ENCODE measurements at regions not wholly inside any gene's neighbourhood (a gene's known extent, or its start where the extent isn't known, plus 50 kb on each side); places are given as distances from the start of the nearest gene placed in this dataset.

DNA sequence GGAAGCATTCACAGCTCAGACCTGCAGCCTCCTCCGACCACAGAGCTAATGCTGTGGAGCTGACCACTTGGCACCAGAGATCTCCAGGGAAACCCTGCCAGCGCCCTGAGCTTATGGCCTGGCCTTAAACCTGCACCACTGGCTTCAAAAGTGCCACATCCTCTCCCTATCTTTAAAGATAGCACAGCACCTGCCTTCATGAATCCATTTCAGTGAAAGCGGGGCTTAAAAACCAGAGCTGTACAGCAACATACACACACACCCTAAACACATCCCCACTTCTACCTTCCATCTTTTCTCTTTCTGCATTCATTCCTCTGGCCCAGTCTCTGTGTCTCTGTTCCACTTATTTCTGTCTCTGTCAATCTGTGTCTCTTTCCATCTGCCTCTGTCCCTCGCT, 59.8 kb upstream of the CCDC167 start:
- H3K4me1 Mint-ChIP-seq, result peaks cover 24 to 43% of the 10 kb centered on the region in 2 experiments
- H3K4me2 ChIP-seq (ENCODE audit: insufficient read depth, insufficient read length, low read length), result no peak overlapping the region
- no peak overlapping the region for H2BK5ac ChIP-seq (ENCODE audit: insufficient read length, low read length)

More for the DNA sequence above, 59.8 kb upstream of the CCDC167 start:
- Histone ChIP-seq H4K20me1 (ENCODE audit: control insufficient read depth, insufficient read depth, insufficient read length) (no peaks in the 10 kb centered on the region), H3K18ac (ENCODE audit: insufficient read length, low read depth, low read length) (no peak overlapping the region), H2BK12ac (ENCODE audit: insufficient read length, low read depth, low read length) (no peak overlapping the region), H3T11ph (ENCODE audit: low read length) (no peak overlapping the region), H4K91ac (ENCODE audit: insufficient read length, low read depth, low read length) (no peak overlapping the region), H3K79me1 (ENCODE audit: insufficient read depth, low read depth, low read length, poor library complexity, severe bottlenecking) (no peaks in the 10 kb centered on the region), H3K4me1 (ENCODE audit: insufficient read depth, low read length) (no peaks in the 10 kb centered on the region), H2BK120ac (ENCODE audit: low read depth, low read length, poor library complexity, severe bottlenecking) (no peak overlapping the region), H3K79me2 (ENCODE audit: insufficient read depth, low read length) (no peaks in the 10 kb centered on the region), H2BK15ac (ENCODE audit: low read depth, low read length) (no peak overlapping the region), H2AFZ (ENCODE audit: low read length) (no peak overlapping the region), H3K23me2 (ENCODE audit: insufficient read length, low read depth, low read length, poor library complexity, severe bottlenecking) (no peaks in the 10 kb centered on the region), H4K5ac (ENCODE audit: insufficient read length, low read depth, low read length) (no peak overlapping the region), H3K9me3 (ENCODE audit: control insufficient read depth, low read depth, low read length) (no peaks in the 10 kb centered on the region), H3K9ac (ENCODE audit: extremely low read depth, insufficient read length, low read length) (no peak overlapping the region), H4K8ac (replicated peaks; ENCODE audit: insufficient read length, low read depth, low read length) (no peak overlapping the region), H2AK5ac (ENCODE audit: insufficient read length, low read length) (no peak overlapping the region), H3K56ac (ENCODE audit: insufficient read length, low read depth, low read length) (no peak overlapping the region), H3K14ac (ENCODE audit: insufficient read depth, low read length) (no peak overlapping the region), H2BK20ac (ENCODE audit: low read depth, low read length, poor library complexity, severe bottlenecking) (no peak overlapping the region), H3K27me3 (ENCODE audit: insufficient read depth, low read length) (peaks cover 3% of the 10 kb centered on the region; the same call in 1 of the 2 replicates), H3K4ac (ENCODE audit: low read depth, low read length) (no peak overlapping the region), H3K27ac (ENCODE audit: insufficient read length, low read depth, low read length) (no peak overlapping the region), H3K23ac (ENCODE audit: insufficient read length, low read depth, low read length) (no peak overlapping the region)
- WGBS (ENCODE audit: extremely low coverage, insufficient read length, low lambda C conversion rate), result no CpG with 5 or more reads among the region's 4 CpGs
- 0 out of 5 replicates have a peak overlapping the region, but pooled peaks of 1 of the 2 experiments have one; percentile 0 for H3K4me3 Mint-ChIP-seq
- H3K27ac Mint-ChIP-seq, result no peak overlapping the region
- H3K27me3 Mint-ChIP-seq (ENCODE audit: low read depth), result peaks cover 48% of the 10 kb centered on the region
- no peak for DNase-seq
- peaks cover 0 to 4% (median 0%) of the 10 kb centered on the region in 3 experiments; a peak in 1 of 7 replicates for H3K36me3 Mint-ChIP-seq (ENCODE audit: insufficient read depth in 1 of 3, low read depth in 3 of 3)
- no peak for TF ChIP-seq CTCF (conservative IDR thresholded peaks at IDR 0.05)
- H3K9me3 Mint-ChIP-seq, result peaks cover 4% of the 10 kb centered on the region in 2 experiments; a peak in 2 of 5 replicates

Measured in H9 (cell line).